PC-9 (cell line): ENCODE measurements at regions not wholly inside any gene's neighbourhood (a gene's known extent, or its start where the extent isn't known, plus 50 kb on each side); places are given as distances from the start of the nearest gene placed in this dataset.

ENCODE experiments used
- BruUV-seq: library from RNA; stranded (reverse); fragments of 400-500 nt; replicated peaks from 2 replicates; lab custom pipeline; 2021; lab: Mats Ljungman, UMichigan
- CTCF ChIA-PET: fragments of 300-600 bp; sonication (Branson Sonifier 250); formaldehyde crosslinking; loops from one replicate; lab custom pipeline; 2022; ENCODE audit warnings: antibody characterized with exemption; lab: Charles Lee
- POLR2A ChIA-PET: fragments of 300-600 bp; sonication (Branson Sonifier 250); formaldehyde crosslinking; loops from one replicate; lab custom pipeline; 2022; ENCODE audit warnings: antibody characterized with exemption; ENCODE audit not compliant: unreplicated experiment; lab: Charles Lee
- DNase-seq, 2 experiments: peaks; one replicate each; pipeline versions ENCODE4 v3.0.0 to v3.0.0-alpha.2; 2015 to 2022; ENCODE audit warnings: mixed read lengths in 1 of 2
- H2AFZ ChIP-seq: fragments of 200-600 bp; sonication (generic); 2 replicates; pipeline ENCODE4 v1.8.1; 2017; ENCODE audit warnings: antibody characterized with exemption
- H3F3A ChIP-seq: fragments of 200-600 bp; sonication (generic); 2 replicates; pipeline ENCODE4 v1.8.1; 2017; ENCODE audit warnings: antibody characterized with exemption, mild to moderate bottlenecking, low read depth; ENCODE audit not compliant: insufficient read depth
- H3K27ac ChIP-seq: fragments of 200-600 bp; sonication (generic); 2 replicates; pipeline ENCODE4 v1.6.1; 2016; ENCODE audit warnings: mixed run types
- H3K27me3 ChIP-seq: fragments of 200-600 bp; sonication (generic); 2 replicates; pipeline ENCODE4 v1.6.1; 2016; ENCODE audit warnings: low read depth, mixed run types; ENCODE audit not compliant: insufficient read depth
- H3K36me3 ChIP-seq: fragments of 200-600 bp; sonication (generic); 2 replicates; pipeline ENCODE4 v1.6.1; 2016; ENCODE audit warnings: low read depth, mixed run types
- H3K4me1 ChIP-seq: fragments of 200-600 bp; sonication (generic); replicated peaks from 2 replicates; pipeline ENCODE4 v1.6.1; 2016; ENCODE audit warnings: mixed run types; ENCODE audit not compliant: insufficient read depth
- H3K4me2 ChIP-seq: fragments of 200-600 bp; sonication (generic); 2 replicates; pipeline ENCODE4 v1.6.1; 2017; ENCODE audit warnings: mixed run types
- H3K4me3 ChIP-seq: fragments of 200-600 bp; sonication (generic); 2 replicates; pipeline ENCODE4 v1.6.1; 2016; ENCODE audit warnings: mixed run types
- H3K79me2 ChIP-seq: fragments of 200-600 bp; sonication (generic); 2 replicates; pipeline ENCODE4 v1.6.1; 2017; ENCODE audit warnings: low read depth, mixed run types
- H3K9me2 ChIP-seq: fragments of 200-600 bp; sonication (generic); 2 replicates; pipeline ENCODE4 v1.8.1; 2017; ENCODE audit warnings: mild to moderate bottlenecking; ENCODE audit not compliant: insufficient read depth
- H3K9me3 ChIP-seq: fragments of 200-600 bp; sonication (generic); 2 replicates; pipeline ENCODE4 v1.8.1; 2016; ENCODE audit warnings: low read depth; ENCODE audit not compliant: insufficient read depth
- H4K20me1 ChIP-seq: fragments of 200-600 bp; sonication (generic); 2 replicates; pipeline ENCODE4 v1.8.1; 2017; ENCODE audit not compliant: insufficient read depth
- EZH2 ChIP-seq: fragments of 200-600 bp; sonication (generic); IDR thresholded peaks from 2 replicates; pipeline ENCODE4 v1.8.0; 2017; ENCODE audit warnings: antibody characterized with exemption, low read depth
- intact Hi-C: fragments of 100-400 bp; cut with micrococcal nuclease; formaldehyde crosslinking; loops from one replicate; pipeline ENCODE4 v1.10.0; 2022; ENCODE audit not compliant: unreplicated experiment
- TF ChIP-seq, protein P1 (sequence below): fragments of 200-600 bp; sonication (generic); conservative IDR thresholded peaks from 2 replicates; pipeline ENCODE4 v1.6.1; 2017; ENCODE audit warnings: mixed run types, antibody characterized with exemption, mild to moderate bottlenecking, moderate library complexity

DNA sequence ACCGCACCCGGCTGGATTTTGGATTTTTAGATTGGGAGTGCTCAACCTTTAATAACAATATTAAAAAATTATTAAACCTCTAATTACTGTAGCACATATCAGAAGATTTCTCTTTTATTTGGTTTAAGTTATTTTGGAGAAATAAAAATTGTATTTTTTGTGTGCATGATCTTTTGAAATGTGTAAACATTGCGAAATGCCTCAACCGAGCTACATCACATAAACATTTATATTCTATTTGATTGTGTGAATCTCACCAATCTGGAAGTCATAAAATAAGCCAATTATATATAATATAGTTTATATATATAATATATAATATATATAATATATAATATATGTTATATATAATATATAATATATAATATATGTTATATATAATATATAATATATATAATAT, 696.2 kb upstream of the RBFOX1 start:
- H3K4me1 ChIP-seq, result no peaks in the 10 kb centered on the region
- H3K9me3 ChIP-seq, result no peaks in the 10 kb centered on the region
- H3K79me2 ChIP-seq, result no peaks in the 10 kb centered on the region
- H3K27ac ChIP-seq, result no peak overlapping the region
- H3K9me2 ChIP-seq, result no peaks in the 10 kb centered on the region
- H4K20me1 ChIP-seq, result no peaks in the 10 kb centered on the region
- CTCF ChIA-PET, result no interaction called here
- no peaks in the 10 kb centered on the region for H3F3A ChIP-seq
- POLR2A ChIA-PET, result no interaction called here
- H3K27me3 ChIP-seq, result peaks cover 12% of the 10 kb centered on the region; the same call in 1 of the 2 replicates
- H3K36me3 ChIP-seq, result no peaks in the 10 kb centered on the region
- no TSS peak for BruUV-seq
- H2AFZ ChIP-seq, result no peak overlapping the region
- DNase-seq, result no peak
- TF ChIP-seq, protein P1, sequence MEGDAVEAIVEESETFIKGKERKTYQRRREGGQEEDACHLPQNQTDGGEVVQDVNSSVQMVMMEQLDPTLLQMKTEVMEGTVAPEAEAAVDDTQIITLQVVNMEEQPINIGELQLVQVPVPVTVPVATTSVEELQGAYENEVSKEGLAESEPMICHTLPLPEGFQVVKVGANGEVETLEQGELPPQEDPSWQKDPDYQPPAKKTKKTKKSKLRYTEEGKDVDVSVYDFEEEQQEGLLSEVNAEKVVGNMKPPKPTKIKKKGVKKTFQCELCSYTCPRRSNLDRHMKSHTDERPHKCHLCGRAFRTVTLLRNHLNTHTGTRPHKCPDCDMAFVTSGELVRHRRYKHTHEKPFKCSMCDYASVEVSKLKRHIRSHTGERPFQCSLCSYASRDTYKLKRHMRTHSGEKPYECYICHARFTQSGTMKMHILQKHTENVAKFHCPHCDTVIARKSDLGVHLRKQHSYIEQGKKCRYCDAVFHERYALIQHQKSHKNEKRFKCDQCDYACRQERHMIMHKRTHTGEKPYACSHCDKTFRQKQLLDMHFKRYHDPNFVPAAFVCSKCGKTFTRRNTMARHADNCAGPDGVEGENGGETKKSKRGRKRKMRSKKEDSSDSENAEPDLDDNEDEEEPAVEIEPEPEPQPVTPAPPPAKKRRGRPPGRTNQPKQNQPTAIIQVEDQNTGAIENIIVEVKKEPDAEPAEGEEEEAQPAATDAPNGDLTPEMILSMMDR, result no peak
- TF ChIP-seq EZH2, result no peak
- H3K4me2 ChIP-seq, result no peak overlapping the region
- intact Hi-C loops, result no loop called here
- no peak overlapping the region for H3K4me3 ChIP-seq

DNA sequence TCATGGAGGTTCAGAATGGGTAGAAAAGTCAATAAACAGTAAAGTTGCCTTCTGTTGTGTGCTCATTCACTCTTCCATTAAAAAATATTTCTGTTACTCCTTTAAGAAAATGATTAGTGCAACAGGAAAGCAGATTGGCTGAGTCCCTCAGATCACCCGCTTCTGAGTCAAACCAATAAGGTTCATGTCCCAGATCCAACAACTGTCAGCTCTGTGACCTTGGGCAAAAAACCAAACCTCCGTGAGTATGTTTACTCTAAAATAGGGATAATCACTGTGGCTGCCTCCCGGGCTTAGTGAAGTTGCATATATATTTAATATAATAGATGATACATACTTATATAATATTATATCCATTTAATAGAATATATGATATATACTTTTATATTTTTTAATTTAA, 698.5 kb upstream of the RBFOX1 start:
- POLR2A ChIA-PET, result no interaction called here
- CTCF ChIA-PET, result no interaction called here
- DNase-seq, result no peak
- Histone ChIP-seq H3K9me3 (no peaks in the 10 kb centered on the region), H3K4me1 (no peaks in the 10 kb centered on the region), H3K36me3 (no peaks in the 10 kb centered on the region), H4K20me1 (no peaks in the 10 kb centered on the region), H3K79me2 (no peaks in the 10 kb centered on the region), H3F3A (no peaks in the 10 kb centered on the region), H3K4me2 (no peak overlapping the region), H3K27ac (no peak overlapping the region), H3K9me2 (no peaks in the 10 kb centered on the region), H3K4me3 (no peak overlapping the region), H2AFZ (no peak overlapping the region), H3K27me3 (peaks cover 8% of the 10 kb centered on the region; the same call in 1 of the 2 replicates)
- TF ChIP-seq EZH2, result no peak
- TF ChIP-seq, protein P1, result no peak
- no TSS peak for BruUV-seq
- intact Hi-C loops, result no loop called here

DNA sequence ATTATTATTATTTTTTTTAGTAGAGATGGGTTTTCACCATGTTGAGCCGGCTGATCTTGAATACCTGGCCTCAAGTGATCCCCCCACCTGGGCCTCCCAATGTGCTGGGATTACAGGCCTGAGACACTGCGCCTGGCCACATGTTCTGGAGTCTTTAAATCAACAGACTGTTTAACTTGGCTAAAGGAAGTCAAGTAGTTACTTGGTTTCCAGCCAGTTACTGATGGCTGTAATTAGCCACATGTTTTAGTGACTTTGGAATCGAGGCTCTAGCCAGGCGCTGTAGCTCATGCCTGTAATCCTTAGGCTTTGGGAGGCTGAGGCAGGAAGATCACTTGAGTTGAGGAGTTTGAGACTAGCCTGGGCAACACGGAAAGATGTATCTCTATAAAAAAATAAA, 699.2 kb upstream of the RBFOX1 start:
- H3K9me3 ChIP-seq, result no peaks in the 10 kb centered on the region
- H3K27ac ChIP-seq, result no peak overlapping the region
- no peak for TF ChIP-seq EZH2
- TF ChIP-seq, protein P1, result no peak
- POLR2A ChIA-PET, result no interaction called here
- H3K9me2 ChIP-seq, result no peaks in the 10 kb centered on the region
- H4K20me1 ChIP-seq, result no peaks in the 10 kb centered on the region
- no peak overlapping the region for H3K4me3 ChIP-seq
- H3F3A ChIP-seq, result no peaks in the 10 kb centered on the region
- no peaks in the 10 kb centered on the region for H3K36me3 ChIP-seq
- H3K4me1 ChIP-seq, result no peaks in the 10 kb centered on the region
- DNase-seq, result no peak
- no TSS peak for BruUV-seq
- peaks cover 11% of the 10 kb centered on the region for H3K27me3 ChIP-seq
- H3K79me2 ChIP-seq, result no peaks in the 10 kb centered on the region
- H3K4me2 ChIP-seq, result no peak overlapping the region
- CTCF ChIA-PET, result no interaction called here
- no peak overlapping the region for H2AFZ ChIP-seq
- intact Hi-C loops, result no loop called here
